ENCODE measurements at regions not wholly inside any gene's neighbourhood (a gene's known extent, or its start where the extent isn't known, plus 50 kb on each side); places are given as distances from the start of the nearest gene placed in this dataset.
"Not testable (repeated sequence)": the region's sequence is repeated elsewhere in the genome, so short reads cannot be mapped to it uniquely, and the experiment has no call there.

DNA sequence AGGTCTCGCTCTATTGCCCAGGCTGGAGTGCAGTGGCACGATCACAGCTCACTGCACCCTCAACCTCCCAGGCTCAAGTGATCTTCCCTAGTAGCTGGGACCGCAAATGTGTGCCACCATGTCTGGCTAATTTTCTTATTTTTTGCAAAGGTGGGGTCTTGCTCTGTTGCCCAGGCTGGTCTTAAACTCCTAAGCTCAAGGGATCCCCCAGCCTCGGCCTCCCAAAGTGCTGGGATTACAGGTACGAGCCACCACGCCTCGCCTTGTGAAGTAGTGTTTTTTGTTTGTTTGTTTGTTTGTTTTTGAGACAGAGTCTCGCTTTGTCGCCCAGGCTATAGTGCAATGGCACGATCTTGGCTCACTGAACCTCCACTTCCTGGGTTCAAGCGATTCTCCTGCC lies 125.5 kb downstream of the HAUS1 start:
- DNase-seq (ENCODE audit: low read depth) = not testable (repeated sequence)

DNA sequence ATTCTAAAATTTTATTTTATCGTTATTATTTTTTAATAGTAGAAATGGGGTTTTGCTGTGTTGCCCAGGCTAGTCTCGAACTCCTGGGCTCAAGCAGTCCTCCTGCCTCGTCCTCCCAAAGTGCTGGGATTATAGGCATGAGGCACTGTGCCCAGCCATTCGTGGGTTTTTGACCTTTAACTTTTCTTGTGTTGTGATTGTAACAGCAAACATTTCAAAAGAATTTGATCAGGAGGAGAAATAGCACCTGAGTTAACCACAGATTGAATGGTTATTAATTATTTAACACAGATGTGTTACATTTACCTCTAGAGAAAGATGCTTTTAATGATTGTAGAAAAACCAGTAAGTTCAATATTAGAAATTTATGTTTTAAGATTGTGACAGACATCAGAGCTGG lies 132.0 kb downstream of the HAUS1 start:
- DNase-seq (ENCODE audit: low read depth) = no peak

DNA sequence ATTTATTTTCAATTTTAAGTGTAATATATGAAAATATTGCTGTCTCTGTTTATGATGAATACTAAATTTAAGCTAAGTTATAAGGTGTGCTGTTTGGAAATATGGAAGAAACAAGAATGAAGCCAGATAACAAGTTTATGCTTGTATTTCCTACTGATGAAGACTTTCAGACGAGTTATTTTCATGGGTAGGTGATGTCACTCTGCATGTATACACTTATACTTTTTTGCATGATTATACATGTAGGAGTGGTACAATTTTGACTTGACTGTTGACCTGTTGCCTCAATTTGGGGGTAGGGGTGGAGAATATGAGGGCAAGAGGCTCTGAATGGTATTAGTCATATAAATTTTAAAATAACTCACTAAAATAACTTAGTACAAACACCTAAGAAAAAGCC lies 133.7 kb downstream of the HAUS1 start:
- no peak for DNase-seq (ENCODE audit: low read depth)

DNA sequence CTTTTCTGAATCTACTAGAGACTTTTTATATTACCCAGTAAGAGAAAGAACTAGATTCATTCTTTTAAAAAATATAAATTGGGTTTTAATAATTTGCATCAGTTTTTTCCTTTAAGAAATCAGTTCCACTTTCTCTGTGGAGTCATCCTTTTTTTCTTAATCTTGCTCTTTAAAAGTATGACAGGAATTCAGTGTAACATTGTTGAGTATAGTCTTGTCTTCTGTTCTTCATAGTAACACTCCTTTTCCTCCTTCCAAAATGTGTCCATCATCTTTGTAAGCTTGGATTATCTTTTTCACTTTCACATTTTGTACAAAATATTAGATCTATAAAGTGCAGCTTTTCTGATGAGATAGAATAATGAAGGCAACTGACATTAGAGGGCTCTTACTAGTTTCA lies 135.4 kb downstream of the HAUS1 start:
- no peak for DNase-seq (ENCODE audit: low read depth)

DNA sequence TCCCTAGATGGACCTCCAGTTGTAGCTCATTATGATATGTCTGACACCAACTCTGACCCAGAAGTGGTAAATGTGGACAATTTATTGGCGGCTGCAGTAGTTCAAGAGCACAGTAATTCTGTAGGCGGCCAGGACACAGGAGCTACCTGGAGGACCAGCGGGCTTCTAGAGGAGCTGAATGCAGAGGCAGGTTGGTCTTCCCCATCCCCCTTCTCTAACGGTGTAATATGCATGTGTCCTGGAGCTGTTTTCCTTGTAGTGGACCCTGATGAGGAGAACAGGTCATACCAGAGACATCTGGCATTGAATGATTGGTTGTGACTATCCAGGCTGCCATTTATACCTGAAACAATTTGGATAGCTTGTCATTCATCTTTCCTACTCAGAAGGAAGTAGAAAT lies 135.8 kb downstream of the HAUS1 start:
- no peak for DNase-seq (ENCODE audit: low read depth)

DNA sequence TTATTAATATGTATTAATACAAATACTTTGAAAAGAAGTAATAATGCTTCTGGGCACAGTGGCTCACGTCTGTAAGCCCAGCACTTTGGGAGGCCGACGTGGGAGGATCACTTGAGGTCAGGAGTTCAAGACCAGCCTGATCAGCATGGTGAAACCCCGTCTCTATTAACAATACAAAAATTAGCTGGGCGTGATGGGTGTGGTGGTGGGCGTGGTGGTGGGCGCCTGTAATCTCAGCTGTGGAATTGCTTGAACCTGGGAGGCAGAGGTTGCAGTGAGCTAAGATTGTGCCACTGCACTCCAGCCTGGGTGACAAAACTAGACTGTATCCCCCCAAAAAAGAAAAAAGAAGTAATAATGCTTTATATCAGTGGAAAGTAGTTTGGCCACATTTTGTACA lies 137.2 kb downstream of the HAUS1 start:
- DNase-seq (ENCODE audit: low read depth) = not testable (repeated sequence)

DNA sequence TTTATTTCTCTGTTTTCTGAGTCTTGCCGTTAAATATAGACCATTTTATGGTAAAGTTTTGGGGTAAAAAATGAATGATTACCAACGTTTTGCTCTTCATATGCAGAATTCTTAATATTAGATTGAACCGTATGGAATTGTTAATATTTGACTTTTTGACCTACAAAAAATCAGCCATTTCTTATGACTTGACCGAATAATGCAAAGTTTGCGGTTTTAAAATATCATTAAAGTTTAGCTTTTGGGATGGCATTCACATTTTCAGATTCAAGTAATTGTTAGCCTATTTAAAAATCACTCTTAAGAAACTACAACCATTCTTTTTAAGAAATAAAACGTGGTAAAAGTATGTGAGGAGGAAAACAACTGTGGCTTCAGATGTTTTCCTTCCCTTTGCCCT lies 138.0 kb downstream of the HAUS1 start:
- DNase-seq (ENCODE audit: low read depth) = no peak

DNA sequence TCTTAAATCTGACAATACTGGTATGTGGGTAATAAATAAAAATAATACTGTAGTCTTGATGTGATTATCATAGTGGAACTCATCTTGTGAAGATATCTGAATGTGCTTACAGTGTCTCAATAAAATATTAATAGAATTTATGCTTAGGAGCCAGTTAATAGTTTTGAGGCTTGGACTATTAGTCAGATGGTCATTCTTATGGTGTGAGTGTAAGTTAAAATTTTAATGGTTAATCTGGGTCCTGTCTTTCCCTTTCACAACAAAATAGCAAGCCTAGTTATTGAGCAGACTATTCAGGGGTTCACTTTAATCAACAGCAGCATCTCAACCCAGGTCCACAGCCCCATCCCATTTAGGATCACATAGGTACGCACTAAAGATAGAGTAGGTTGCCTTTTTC lies 138.9 kb downstream of the HAUS1 start:
- no peak for DNase-seq (ENCODE audit: low read depth)

DNA sequence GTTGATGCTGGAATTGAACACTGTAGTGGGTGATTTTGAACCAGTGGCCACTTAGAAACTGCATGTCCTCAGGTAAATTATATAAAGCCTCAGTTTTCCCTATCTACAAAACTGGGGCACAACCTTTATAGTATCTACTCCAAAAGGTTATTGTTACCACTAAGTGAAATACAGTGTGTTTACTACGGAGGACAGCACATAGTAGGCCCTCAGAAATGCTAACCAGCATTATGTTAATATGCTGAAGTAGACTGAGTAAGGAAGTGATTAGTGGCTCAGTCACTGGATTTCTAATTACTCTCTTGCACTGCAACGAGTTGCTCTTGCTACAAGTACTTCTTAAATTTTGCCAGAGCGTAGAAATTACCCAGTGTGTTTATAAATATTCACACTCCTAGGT lies 139.5 kb downstream of the HAUS1 start:
- DNase-seq (ENCODE audit: low read depth) = no peak

DNA sequence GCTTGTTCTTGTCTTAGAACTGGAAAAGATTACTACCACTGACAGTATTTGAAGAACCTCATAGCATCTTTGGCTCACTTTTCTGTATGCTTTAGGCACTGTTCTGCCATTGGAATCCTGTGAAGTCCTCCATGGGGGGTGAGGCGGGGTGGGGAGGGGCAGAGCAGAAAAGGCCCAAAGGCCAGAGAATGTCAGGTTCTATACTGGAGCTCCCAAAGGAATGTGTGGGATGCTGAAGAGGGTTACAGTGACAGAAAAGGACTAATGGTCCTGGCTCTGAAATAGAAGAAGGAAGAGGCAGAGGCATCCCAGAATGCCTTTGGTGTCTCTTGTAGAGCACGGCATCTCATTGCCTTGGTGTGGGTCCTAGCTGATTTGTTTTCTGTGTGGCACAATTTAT lies 141.9 kb downstream of the HAUS1 start:
- no peak for DNase-seq (ENCODE audit: low read depth)

DNA sequence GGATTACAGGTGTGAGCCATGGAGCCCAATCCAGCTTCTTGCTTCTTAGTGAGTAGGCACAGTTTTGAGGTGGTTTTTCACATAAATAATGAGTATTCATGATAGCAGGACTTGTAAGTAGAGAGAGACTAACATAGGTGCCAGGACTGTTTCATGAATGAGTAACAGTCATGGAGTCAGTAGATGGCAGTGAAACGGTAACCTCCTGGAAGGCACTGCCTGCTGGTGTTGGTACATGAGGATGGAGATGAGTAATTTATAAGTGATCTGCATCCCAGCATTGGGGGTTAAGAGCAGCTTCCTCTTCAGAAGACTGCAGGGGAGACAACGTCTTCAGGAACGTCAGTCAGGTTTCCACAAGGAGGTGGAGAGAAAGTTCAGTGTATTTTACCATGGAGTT lies 143.8 kb downstream of the HAUS1 start:
- DNase-seq (ENCODE audit: low read depth) = no peak

DNA sequence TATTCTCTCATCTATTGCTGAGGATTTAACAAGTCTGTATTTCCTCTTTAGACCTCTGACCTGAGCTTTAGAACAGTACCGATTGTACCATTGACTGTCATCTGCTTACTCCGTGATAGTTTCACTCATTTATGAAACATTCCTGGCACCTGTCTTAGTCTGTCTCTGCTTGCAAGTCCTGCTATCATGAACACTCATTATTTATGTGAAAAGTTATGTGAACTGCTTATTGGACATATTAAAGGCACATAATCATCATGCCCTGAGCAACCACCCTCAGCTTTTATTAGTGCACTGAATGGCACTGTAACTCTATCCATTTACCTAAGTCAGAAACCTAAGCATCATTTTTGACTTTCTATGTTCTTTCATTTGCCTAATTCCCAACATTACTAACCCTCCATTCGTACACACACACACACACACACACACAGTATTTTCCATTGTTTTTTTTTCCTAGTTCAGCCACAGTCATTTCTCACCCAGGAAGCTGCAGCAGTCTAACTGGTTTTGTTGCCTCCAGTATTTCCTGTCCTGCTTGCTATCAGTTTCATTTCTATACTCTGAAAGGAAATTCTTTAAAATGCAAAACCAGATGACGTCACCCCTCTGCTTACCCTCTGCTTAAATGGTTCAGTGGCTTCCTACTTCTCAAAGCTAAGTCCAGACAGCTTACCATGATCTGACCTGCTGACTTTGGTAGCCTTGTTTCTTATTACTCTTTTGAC lies 146.1 kb downstream of the HAUS1 start:
- DNase-seq (ENCODE audit: low read depth) = peak; percentile 40

DNA sequence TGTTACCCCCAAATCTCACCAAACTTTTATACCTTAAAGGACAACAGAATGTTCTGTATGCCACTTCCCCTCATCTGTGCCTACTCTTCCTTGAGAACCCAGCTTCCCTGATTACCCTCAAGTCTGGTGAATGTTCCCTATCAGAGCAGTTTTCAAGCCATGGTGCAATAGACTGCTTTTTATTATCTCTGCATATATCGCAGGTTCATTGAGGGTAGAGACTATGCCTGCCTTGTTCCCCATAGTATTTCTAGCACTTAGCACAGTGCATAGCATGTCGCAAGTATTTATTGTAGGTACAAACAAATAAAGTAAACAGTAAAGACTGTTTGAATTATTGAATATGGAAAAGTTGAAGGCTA lies 146.6 kb downstream of the HAUS1 start:
- no peak for DNase-seq (ENCODE audit: low read depth)

DNA sequence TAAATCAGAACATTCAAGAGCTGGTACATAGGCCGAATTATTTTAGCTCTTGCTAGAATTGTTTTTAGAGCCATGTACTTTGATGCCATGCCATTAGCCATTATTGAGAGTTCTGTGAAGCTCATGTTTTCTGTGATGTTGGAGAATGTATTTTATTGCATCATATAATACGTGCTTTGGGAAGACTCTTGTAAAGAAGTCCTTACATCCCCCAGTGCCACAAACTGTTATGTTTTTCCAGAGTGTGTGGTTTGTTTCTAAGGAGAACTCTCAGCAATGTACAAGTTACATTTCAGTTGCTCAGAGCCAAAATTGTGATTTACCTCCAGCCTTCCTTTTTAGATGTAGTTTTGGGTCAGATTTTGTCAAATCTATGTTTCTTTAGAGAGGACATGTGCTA lies 148.6 kb downstream of the HAUS1 start:
- no peak for DNase-seq (ENCODE audit: low read depth)

DNA sequence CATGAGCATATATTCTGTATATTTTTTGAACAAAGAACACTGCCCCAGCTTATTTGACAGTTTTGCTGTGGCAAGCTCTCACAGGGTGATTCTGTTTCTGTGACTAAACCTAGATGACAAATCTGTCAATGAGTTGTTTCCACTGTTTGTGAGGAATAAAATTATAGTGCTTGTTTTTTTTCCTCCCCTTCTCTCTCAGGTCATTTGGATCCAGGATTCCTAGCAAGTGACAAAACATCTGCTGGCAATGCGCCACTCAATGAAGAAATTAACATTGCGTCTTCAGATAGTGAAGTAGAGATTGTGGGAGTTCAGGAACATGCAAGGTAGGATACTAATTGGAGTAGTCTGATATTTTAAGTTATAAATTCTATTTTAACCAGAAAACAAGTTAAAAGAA lies 149.3 kb downstream of the HAUS1 start:
- no peak for DNase-seq (ENCODE audit: low read depth)

DNA sequence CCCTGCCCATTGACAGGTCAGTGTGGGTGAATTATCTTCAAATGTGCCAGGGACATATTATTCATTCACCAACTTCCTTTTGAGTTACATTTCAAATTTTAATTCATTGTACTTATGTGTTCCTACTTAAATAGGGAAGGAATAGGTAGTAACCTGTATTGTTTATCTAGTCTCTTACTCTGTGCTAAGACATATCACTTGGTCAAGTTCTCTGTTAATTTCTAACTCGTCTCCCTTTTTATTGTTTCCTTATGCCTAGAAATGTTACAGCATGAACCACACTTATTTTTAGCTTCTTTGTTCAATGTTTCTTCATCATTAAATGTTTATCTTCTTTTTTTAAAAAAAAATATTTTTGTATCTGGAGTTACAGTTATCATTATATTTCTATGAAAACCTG lies 151.9 kb downstream of the HAUS1 start:
- DNase-seq (ENCODE audit: low read depth) = no peak

DNA sequence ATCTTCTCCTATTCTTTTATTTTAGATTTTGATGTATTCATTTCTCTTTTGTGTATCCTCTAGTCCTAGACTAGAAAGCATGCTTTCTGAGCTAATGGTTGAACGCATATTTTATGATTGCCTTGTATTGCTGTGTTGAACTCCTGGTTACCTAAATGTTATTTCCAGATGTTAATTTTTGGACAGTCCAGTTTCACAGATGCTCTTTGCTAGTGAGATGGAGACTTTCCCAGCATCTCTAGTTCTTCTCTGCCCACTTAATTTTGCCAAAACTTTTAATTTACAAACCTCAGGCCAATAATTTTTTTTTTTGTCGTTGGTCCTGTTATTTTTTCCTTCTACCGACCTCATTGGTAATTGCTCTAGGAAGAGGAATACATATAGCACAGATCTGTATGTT lies 153.2 kb downstream of the HAUS1 start:
- DNase-seq (ENCODE audit: low read depth) = no peak

DNA sequence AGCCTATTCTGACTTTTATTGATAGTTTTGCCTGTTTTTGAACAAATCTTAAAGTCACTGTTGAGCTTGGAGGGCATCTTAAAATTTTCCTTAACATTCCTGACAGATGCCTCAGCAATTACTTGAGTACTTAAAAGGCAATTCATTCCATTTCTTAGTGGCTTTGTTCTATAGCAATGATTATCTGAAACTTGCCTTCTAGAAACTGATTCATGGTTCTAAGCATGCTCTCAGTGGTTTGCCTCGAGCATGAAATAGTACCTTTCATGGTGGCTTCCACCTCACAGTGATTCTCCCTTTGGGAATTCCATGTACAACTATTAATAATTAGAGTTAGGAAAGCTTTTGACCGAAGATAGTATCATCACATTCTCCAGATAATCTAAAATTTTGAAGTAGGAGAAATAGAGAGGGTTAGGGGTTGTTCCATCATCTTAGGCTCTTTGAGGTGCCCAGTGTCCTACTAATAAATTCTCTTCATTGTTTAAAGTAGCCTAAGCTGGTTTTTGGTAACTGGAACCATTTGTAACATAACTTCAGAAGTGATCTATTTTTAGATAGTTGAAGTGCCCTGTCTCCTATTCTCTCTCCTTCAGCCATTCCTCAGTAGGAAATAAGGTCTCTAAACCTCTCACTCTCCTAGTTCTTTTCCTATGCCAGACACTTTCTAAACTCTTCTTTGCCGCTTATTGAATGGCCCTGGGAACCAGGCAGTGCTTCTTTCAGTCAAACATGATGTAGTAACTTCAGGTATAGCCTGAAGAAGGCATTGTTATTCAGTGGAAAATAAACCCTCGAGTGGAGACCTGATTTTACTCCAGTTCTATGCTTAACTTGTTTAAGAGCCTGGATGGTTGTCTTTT lies 156.1 kb downstream of the HAUS1 start:
- DNase-seq (ENCODE audit: low read depth) = no peak

DNA sequence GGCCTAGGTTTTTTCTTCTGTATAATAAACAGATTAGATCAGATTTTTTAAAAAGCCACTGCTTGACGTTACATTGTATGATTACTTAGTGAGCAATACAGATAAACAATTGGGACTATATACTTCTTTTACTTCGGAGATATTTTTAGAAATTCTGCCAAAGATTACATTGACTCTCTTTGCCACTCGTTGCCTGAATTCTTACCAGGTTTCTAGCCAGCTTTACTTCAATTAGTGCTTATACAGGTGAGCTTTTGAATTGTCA lies 156.6 kb downstream of the HAUS1 start:
- DNase-seq (ENCODE audit: low read depth) = no peak

DNA sequence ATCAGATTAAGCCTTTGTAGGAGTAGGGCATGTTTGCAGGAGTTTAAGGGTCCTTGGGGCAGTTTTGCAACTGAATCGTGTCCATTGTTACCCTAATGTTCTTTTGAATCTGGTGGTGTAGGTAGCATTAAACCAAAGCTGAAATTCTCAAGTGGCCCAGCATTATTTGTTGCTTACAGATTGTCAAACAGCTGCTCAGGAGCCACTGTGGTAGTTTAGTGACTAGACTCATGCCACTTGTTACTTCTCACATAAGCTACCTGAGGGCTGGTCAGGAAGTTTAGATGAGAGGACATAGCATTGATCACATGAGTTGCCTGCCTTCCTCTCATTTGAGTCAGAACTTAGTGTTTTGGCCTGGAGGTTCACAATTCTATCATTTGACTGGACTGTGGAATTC lies 157.6 kb downstream of the HAUS1 start:
- DNase-seq (ENCODE audit: low read depth) = no peak

DNA sequence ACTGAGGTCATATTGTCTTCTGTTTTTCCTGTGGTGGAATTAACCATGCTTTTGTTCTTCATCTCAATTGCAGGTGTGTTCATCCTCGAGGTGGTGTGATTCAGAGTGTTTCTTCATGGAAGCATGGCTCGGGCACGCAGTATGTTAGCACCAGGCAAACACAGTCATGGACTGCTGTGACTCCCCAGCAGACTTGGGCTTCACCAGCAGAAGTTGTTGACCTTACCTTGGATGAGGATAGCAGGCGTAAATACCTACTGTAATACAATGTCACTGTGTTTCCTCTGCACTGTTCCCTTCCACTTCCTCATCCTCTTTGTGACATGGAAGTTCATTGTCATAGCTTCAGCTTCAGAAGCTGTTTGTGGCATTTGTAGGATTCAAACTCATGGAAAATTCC lies 158.7 kb downstream of the HAUS1 start:
- no peak for DNase-seq (ENCODE audit: low read depth)

DNA sequence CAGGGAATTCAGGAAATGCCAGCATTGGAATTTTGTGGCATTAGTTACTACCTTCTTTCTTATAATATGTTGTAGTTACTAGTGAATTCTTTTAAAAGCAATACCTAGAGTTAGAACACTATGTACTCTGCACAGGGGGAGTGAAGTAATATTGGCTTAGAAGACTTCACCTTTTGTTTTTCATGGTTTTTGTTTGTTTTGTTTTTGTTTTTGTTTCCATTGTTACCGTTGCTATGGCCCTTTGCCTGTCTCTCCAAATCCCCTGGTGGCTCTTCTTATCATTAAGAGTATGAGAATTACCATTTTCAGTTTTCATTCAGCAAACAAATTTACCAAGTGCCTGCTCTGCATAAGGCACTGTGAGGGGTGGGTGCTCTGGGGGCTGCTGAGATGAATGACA lies 160.1 kb downstream of the HAUS1 start:
- no peak for DNase-seq (ENCODE audit: low read depth)

DNA sequence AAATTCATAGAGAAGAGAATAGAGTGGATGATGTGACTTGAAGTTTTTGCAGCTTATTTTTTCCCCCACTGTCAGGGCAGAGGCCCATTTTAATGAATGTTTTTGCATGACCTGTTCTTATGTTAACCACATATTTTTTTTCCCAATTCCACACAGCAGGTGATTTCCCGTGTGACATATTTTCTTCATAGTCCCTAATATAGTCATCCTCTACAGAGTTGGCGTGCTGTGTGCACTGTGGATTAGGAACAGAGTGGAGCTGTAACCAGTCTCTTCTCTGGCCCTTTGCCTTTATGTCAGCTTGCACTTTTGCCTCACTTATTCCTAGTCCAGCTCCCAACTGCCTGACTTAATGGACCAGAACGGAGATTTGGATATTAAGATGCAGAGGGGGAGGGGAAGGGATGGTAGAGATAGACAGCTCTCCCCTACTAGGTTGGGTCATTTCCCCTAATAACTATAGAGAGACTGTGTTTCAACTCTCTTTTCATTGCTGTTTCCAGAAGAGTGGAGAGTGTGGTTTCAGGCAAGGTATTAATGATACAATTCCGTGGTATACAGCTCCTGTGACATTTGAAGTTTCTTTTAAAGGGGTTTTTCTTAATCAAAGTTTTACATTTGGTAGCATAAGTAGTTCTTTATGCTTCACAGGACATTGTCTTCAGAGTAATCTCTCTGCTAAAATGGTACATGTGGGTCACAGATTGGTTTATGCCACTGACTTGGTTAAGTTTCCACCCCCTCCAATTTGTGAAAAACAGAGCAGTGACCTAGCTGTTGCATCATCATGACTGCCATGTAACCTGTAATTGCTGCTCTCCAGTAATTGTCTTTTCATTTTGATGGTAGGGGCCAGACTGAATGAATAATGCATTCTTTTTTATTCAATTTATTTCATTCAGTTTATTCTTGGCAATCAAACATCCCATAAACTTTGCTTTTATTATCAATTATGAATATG lies 161.3 kb downstream of the HAUS1 start:
- no peak for DNase-seq (ENCODE audit: low read depth)

Data from T follicular helper cell (primary cell).